NT2/D1 (cell line): ENCODE measurements at regions not wholly inside any gene's neighbourhood (a gene's known extent, or its start where the extent isn't known, plus 50 kb on each side); places are given as distances from the start of the nearest gene placed in this dataset.

Experiments used
- SUZ12 ChIP-seq: IDR thresholded peaks from 2 replicates; pipeline ENCODE4 v1.6.1; 2011; ENCODE audit not compliant: insufficient read length, insufficient read depth; ENCODE audit errors: extremely low read depth
- YY1 ChIP-seq: IDR thresholded peaks from 2 replicates; pipeline ENCODE4 v1.6.1; 2011; ENCODE audit not compliant: insufficient read length, insufficient read depth
- ZNF274 ChIP-seq: IDR thresholded peaks from 2 replicates; pipeline ENCODE4 v1.6.1; 2011; ENCODE audit warnings: mild to moderate bottlenecking, low read depth, low read length

- TF ChIP-seq ZNF274 (no peak), YY1 (no peak), SUZ12 (no peak)
These were observed 1888.4 kb downstream of the MAT2B start for GRCh38 chr5:165393839-165394238.
